ENCODE measurements at regions not wholly inside any gene's neighbourhood (a gene's known extent, or its start where the extent isn't known, plus 50 kb on each side); places are given as distances from the start of the nearest gene placed in this dataset.

- no peak overlapping the region for H3K27ac Mint-ChIP-seq
- DNase-seq, result no peak
- H3K9me3 Mint-ChIP-seq, result no peaks in the 10 kb centered on the region
- H3K4me3 Mint-ChIP-seq, result no peak overlapping the region
- H3K27me3 Mint-ChIP-seq, result peaks cover 46% of the 10 kb centered on the region
- no peaks in the 10 kb centered on the region for H3K36me3 Mint-ChIP-seq
- H3K4me1 Mint-ChIP-seq, result no peaks in the 10 kb centered on the region
- CTCF ChIA-PET, result interaction anchor here (0.7 to 1.2 kb wide), 2 partner anchors 71 to 230 kb away, joined by 3 read pairs; no protein-coding TSS in a partner anchor
These were observed 50.4 kb upstream of the APC start for GRCh38 chr5:112687306-112687705.

Data from activated naive CD4-positive, alpha-beta T cell treated with anti-CD3 and anti-CD28 coated beads, Interleukin-2, amount 10 ng/mL, durations not matched to agents 7 days and 5 days (primary cell).